Glomerular visceral epithelial cell (primary cell): ENCODE measurements at regions not wholly inside any gene's neighbourhood (a gene's known extent, or its start where the extent isn't known, plus 50 kb on each side); places are given as distances from the start of the nearest gene placed in this dataset.

Source experiments
- DNase-seq: peaks from one replicate; pipeline ENCODE4 v3.0.0-alpha.2; 2016; ENCODE audit errors: extremely low spot score

DNA sequence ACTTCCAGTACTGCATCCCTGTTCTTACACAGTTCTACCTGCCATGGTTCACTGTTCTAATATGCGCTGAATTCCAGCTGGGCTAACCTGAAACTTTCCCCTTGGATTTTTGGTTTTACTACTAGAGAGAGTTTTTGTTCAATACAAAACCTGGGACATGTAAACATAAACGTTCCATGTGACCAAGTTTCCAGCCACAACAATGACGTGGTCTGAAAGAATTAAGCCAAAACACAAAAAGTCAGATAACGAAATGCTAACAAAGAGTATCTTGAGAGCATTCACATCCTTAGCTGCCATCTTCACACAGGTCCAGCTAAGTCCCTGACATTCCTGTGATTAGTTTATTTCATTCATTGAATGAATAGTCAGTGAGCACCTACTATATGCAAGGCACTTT, 467.0 kb upstream of the PKDCC start:
- DNase-seq = no peak

DNA sequence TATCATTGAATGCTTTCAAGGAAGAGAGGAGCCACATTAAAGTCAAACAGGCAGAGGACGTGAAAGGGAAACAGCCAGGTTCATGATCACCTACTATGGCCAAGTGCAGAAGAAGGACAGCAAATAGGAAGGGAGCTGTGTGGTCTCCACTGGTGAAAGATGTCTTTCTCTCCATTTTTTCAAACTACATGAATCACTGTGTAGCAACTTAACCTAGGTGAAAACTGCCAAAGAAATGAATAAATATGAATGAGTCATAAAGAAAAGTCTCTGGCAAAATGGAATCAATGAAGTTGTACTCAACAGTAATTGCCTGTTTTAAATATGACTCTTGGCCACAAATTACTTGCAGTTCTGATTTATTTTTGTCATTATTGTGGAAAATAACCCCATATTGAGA, 452.6 kb upstream of the PKDCC start:
- no peak for DNase-seq

DNA sequence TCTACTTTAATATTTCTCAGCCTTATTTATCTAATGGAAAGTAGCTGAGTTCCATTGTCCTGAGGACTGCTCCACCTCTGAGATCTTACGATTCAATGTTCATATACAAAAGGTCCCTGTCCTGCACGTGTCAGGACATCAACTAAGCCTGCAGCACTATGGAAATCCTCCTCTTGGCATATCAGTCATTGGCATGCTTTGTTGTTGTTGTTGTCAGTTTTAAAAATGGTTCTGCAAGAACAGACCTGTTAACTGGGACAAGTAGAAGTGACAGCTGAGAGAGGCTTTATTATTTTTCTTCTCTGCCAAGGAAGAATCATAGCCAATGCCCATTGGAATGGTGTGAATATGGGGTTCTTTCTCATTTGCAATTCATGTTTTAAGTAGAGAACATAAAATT, 450.1 kb upstream of the PKDCC start:
- DNase-seq = no peak

DNA sequence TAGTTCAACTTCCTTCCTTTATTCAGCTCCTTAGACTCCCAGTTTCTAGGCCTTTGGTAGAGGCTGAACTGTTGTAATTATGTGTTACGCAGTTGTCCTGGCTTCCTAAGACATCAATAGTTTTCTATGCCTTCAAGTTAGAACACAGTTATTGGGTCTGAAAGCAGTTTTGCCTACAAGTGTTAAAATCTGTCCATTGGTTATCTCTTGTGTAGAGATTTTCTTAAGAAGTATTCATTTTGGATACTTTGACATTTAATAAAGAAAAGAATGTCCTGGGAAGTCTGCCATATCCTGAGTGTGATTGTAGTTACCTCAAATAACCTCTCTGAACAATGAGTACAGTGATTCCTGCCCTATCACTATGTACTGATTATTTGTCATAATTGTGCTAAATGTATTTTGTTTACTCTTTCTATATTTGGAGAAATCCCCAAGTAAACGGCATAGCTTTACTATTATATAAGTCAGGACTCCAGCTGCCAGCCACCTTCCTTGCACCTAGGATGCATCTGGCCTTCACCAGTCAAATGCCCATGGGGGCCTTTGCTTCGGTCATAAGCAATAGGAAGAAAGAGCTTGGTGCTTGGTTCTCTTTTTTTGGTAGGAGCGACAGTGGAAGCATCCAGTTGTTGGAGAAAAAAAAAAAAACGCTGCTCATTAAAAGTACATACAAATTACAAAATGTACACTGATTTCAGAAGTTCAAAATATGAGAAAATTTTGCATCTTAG, 449.5 kb upstream of the PKDCC start:
- DNase-seq = no peak

DNA sequence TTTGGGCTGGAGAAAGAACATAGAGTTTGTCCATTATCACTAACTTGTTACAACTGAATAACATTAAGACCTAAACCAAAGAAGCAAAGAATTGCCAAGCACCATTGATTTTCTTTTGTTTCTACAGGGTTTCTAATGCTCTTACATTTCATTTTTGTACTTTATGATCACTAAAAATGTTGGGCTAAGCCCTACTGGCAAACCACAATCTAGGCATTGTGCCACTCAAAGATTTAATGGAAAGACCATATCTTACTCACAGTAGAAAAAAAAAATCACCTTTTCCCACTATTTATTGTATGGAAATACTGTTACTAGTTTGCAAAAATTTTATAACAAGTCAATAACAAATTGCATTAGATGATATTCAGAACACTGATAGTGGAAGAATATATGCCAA, 447.4 kb upstream of the PKDCC start:
- DNase-seq = no peak

DNA sequence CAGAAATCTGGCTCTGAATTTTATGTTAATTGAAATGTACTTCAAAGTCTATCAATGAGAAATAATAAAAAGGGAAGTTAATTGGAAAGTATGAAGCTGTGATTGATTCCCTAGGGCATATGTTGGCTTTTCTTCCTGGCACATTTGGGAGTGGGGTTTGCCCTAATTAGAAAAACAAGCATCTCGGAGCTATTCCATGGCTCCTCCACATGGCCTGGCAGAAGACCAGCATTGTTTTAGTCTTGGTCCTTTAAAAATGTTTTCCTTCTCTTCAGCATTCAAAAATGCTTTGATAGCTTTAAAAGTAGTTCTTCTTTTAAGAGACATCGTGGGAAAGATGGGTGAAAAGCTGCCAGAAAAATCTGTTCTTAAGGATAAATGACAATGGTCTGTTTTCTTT, 445.5 kb upstream of the PKDCC start:
- no peak for DNase-seq

DNA sequence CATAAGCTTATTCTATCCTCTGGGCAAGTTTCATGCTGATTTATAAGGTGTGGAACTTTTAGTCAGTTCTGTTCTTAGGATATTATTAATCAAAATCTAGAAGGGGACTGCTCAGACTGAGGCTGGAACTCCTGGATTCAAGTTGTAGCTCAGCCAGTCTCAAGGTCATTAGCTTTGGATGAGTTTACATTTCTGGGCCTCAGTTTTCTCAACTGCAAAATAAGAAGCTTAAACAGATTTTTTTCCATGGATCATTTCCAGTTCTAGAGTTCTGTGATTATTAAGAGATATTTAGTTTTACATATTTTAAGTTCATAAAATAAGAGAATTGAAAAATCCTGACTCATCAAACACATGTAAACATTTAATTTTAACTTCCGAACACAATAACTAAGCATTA, 442.5 kb upstream of the PKDCC start:
- DNase-seq = no peak

DNA sequence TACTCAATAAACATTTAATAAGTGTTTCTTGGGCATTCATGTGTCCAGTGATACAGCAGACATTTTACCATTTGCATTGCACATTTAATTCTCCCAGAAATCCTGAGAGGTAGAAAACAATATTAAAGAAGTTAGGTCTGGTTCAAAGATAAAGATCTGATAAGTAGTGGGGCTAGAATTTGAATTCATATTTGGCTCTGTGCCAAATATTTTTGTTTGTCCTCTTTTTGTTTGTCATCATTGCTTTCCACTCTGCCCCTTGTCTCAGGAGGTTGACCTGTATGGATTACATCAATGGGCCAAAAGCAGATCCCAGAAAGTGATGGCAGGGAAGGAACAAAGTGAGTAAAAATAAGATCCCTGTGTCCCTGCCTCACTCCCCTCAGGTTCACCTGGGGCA, 441.9 kb upstream of the PKDCC start:
- no peak for DNase-seq

DNA sequence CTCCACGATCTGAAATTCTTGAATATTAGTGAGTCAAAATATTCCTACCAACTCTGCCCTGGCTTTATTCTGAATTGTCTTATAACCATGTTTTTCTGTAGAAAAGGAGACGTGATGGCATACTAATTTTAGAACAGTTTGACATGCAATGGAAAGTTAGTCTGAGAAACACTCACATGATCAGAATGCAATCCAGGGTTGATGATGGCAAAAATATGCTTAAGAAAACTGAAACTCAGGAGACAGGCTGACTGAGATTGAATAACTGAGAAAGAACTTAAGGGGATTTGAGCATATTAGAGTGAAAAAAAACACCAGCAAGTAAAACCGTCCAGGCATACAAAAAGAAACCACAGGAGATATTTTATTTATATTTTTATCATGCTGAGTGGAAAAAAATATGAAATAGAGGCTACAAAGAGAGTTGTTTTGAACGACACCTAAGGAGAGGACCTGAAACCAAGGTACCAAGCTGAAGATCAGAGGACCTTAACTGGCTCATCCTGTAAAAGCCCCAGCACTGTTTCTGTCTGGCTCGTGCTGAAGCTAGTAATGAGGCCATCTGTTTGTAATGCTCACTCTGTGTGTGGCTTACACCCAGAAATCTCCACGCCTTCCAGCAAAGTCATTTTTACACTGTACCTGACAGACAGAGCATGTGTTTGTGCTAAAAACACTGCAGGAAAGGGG, 437.2 kb upstream of the PKDCC start:
- DNase-seq = no peak

DNA sequence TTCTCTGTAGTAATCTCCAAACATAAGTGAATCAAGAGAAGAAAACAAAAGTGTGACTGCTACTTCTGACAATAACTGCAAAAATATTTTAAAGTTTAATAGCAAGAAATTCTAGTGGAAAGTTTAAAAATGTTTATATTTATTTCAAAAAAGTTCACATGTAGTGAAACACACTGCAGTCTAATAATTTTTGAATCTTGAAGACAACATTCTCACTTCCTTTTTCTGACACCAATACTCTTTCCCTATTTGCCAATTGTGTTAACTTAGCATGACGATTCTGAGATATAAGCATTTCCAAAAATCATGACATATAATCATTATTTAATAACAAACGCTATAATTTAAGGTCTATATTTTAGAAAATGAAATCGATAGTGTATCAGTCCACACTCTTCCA, 429.1 kb upstream of the PKDCC start:
- no peak for DNase-seq

DNA sequence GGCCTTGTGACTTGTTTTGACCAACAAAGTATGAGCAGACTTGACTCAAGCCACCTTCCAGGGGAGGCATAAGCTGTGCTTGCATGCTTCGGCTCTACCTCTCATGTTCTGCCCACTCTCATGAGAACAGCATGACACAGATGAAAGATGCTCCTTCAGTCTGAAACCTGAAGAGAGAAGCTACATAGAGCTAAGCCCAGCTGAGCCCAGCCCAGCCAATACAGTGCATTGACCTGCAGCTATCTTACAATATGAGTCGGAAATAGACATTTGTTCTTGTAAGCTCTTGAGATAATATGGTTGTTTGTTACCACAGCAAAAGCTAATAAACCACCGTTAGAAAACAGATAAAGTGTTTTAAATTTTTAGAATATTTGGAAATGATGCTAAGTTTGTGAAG, 426.7 kb upstream of the PKDCC start:
- DNase-seq = no peak

DNA sequence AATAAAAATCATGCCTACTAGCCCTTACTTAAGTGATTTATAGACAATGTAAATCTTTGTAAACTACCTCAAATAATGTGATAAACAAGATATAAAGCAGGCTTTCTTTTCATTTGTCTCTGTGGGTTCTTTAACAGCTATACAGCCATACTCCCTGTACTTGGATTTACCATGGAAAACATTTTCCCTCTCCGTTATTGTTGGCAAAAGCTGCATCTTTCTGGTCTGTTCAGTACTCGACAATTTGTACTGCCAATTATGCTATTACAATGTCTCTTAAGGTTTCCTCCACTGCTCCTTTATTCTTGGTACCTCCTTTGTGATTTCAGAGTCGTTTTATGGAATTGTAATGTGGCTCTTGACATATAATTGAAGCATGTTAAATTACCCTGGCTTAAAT, 426.3 kb upstream of the PKDCC start:
- DNase-seq = no peak

DNA sequence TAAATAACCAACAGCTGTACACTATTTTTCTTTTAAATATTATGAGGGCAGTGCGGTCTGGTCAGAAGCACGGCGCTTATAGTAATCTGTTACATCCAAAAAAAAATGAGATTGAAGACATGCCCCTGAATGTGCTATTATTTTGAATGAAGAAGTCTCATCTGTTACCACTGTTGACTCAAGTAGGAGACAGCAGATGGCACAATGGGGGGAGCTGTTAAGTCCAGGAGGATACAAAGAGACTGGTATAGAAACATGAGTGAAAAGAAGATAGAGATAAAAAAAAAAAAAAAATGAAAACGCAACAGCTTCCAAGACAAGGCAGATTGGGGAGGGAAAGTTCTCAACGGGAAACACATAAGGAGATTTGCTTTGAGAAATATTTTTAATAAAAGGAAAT, 425.5 kb upstream of the PKDCC start:
- no peak for DNase-seq

DNA sequence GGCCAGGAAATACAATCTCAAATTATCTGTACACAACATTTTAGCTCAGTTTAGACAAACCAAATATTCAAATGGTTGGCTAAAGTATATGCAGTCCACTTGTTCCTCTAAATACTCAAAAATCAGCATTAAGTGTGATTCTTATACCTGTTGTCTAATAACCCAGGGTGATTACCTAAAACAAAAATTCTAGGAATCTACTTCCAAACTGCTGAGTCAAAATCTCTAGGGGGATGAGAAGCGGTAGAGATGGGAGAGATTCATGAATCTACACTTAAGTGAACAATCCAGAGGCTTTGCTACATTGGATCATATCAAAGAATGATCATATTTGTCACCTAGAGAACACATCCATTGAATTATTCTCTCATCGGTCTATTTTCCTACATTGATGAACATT, 420.9 kb upstream of the PKDCC start:
- no peak for DNase-seq

DNA sequence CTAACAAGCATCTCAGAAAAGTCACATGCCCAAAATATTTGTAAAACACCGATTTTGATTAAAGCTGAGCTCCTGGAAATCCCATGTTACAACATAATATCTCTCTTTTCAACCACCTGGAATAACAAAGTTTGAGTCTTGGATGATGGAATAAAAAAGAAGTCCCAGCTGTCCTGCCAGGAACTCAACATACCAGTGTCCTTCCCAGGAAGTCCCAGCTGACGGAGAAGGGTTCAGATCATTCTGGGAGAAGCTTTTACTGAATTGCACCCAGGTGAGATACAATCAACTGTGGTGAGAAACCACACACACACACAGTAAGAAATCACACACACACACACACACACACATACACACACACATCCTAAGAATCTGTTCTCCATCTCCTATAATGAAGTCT, 413.1 kb upstream of the PKDCC start:
- no peak for DNase-seq

DNA sequence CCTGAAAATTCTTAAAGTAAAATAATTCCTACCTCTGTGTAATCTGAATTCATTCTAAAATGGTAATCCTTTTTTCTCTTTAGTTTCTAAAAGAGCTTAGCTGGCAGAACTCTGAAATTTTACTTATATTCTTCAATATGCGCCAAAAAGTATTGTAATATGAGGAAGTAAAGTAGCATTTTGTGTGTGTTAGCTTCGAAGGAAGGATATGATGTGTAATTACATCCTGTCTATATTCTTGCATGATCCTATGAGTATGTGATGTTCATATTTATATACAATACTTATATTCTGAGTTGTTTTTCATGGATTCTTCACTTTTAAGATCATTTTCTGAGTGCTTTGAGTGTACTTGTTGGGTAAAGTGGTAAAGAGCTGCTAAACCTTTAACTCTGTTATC, 402.9 kb upstream of the PKDCC start:
- no peak for DNase-seq

DNA sequence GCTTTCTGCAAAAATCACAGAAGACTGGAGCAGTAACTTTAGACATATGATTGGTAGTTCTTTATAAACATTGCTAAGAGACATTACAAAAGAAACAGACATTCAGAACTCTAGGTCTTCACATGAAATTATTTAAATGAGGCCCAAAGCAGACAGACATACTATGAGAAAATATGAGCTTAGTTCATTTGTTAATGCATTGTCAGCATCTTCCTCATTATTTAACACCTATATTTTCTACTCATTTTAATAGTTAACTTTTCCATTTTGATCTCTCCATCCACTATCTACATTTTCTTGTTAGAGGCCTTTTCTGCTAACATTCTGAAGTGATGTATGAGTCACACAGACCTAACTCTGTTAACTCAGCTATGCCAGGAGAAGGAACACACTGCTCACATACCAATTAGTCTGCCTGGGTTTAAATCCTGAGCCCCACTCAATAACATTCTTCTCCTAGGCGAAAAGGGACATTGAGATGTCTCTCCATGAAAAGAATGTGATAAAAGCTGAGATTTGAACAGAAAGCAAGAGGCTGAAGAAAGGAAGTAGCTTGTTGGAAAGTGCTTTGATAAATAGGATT, 400.3 kb upstream of the PKDCC start:
- DNase-seq = no peak

DNA sequence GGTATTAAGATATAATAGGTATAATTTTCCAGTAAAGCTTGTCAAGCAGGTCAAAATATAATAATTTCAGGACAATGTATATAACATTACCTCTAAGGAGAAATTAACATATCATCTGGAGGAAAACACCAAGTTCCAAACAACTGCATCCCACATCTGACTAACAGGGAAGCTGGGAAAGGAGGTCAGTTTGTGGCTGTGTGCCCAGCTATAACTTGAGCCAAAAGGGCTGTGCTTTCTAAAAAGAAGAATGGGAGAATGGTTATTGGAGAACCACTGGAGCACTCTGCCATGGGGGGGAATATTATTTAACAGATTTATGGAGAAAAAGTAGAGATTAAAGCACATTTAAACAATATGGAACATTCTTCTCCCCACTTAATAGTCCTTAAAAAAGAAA, 390.6 kb upstream of the PKDCC start:
- no peak for DNase-seq

DNA sequence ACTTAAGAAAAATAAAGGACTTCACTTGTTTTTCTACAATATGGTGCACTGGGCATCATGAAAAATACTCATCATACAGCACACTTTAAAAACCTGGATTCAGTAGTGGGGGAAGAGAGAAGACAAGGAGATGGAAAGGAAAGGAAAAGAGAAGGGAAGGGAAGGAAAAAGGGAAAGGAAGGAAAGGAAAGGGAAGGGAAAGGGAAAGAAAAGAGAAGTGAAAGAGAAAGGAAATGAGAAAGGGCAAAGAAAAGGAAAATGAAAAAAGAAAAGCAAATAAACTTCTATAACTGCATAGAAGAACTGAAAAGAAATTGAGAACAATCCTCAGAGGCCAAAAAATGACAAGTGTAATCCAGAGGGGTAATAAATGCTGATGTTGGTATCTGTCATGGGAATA, 388.1 kb upstream of the PKDCC start:
- DNase-seq = no peak

DNA sequence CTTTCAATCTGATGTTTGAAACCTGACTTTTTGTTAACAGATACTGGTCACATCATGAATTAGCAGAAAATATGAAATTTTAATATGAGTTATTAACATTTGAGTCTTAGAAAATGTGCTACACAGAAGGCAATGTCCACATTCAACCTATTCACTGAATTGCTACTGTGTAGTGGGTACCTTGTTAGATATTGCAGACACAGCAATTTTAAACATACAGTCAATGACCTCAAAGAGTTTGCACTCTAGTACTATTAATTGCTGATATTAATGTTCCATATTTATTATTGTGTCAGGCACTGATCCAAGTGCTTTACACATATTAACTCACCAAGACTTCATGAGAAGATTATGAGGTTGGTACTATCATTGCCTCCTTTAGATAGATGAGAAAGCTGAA, 385.4 kb upstream of the PKDCC start:
- DNase-seq = no peak

DNA sequence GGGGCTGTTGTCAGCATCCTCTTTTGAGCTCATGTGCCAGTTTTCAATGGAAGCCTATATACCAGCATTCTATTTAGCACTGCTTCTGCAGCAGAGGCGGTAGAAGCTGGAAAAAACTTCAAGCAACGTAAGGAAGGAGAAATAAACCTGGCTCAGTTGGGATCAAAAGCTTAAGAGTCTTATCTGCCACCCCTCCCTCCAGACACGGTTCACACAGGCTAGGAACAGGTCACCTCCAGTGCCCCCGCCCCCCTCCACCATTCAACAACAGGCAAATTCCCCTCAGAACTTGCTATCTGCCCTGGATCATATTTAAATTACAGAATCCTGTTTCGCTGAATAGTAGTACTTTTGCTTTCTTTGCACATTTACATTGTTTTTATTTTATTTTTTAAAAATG, 384.8 kb upstream of the PKDCC start:
- no peak for DNase-seq

DNA sequence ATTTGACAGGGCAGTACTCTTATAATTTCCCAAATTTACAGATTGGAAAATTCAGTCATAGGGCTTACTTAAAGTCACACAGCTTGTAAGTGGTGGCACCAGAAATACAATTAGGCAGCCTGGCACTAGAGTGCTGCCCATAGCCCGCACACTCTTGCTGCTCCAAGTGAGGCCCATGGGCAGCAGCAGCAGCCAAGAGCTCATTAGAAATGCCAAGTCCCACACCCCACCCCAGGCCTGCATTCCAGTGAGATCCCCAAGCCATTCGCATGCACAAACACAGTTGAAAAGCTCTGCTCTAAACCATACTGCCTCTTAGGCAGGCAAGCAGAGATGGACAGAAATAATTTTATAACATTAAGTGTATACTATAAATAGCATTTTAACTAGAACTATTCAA, 379.3 kb upstream of the PKDCC start:
- no peak for DNase-seq

DNA sequence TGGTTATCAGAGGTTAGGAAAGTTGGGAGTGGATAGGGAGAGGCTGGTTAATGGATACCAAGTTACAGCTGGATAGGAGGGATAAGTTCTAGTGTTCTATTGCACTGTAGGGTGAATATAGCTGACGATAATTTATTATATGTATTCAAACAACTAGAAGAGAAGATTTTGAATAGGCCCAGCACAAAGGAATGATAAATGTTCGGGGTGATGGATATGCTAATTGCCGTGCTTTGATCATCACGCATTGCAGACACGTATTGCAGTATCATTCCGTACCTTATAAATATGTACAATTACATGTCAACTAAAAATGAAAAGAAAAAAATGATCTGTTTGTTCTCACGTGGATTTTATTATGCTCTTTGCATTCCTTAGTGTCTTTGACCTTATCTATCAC, 369.2 kb upstream of the PKDCC start:
- no peak for DNase-seq

DNA sequence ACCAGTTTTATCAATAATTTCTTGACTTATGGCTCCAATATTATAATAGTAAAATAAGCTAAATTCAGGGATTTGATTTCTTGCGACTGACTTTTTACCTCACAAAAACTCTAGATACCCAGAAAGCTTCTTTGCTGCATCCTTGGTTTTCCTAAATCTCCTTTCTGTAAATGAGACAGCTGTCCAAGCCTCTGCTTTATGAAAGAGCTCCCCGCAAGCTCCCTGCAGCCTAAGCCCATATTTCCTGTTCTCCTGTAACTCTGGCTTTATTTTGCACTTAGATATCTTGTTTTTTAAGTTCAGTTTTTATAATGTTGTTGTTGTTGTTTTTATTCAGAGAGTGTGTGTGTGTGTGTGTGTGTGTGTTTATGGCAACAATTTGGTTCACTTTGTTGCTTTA, 361.7 kb upstream of the PKDCC start:
- no peak for DNase-seq
